Activated CD8-positive, alpha-beta memory T cell treated with anti-CD3 and anti-CD28 coated beads, Interleukin-2, amount 50 U/mL, for 1 hour (primary cell): ENCODE measurements at regions not wholly inside any gene's neighbourhood (a gene's known extent, or its start where the extent isn't known, plus 50 kb on each side); places are given as distances from the start of the nearest gene placed in this dataset.

Source experiments
- DNase-seq: peaks from one replicate; pipeline ENCODE4 v3.0.0-alpha.2; 2020; ENCODE audit errors: extremely low read depth

DNA sequence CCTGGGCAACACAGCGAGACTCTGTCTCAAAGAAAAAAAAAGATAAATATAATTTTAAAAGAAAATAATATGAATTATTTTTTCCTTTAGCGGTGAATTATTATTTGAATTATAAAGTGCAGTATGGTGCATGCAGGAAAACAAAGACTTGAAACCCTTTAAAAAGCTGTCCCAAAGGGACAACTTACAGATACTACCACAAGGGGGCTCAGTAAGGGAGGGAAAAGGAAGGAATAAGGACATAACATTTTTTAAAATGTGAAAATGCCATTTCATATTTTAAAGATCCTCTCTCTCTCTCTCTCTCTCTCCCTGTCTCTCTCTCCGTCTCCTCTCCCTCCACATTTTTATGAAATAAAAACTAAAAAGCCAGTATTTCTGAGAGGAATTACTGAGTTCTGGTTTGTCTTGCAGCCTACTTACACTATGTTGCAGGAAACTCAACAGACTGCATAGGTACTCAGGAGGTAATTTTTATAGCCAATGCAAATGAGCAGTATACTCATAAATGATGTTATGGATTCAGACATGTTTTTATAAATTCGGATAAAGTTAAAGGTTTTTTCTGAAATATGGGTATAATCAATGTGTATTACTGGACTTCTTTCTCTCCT lies 455.0 kb upstream of the GJE1 start:
- DNase-seq = no peak

DNA sequence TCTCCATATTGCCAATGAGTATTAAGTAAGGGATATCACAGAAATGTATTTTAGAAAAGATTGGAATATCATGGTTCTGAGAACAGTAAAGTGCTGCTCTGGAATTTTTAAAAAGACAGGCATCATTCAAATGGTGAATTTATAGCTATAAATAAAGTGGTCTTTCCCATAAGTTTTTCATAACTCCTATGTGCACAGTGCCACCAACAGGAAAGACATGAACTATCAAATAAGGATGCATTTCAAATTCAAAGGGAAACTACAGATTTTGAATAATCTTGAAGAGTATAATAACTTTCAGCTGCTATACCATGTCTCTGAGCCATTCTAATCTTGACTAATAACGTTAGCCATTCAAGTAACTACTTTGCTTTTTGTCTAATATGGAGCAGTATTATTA lies 456.8 kb upstream of the GJE1 start:
- DNase-seq = no peak

DNA sequence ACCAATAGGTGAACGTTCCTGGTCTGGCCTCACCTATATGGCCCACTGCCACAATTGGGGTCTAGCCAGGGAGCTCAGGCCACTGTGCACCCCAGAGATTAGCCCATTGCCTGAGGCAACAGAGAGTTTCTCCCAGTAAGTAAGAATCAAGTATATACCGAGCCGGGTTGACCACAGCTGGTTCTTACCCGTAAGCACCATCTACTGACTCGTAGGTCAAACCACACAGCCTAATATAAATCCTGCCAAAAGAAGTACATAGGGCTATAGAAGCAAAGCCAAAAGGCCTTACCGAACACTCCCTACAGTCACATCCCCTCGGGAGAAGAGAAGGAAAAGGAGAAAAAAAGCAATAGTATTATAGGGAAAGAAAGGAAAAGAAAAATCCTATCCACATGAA lies 463.6 kb upstream of the GJE1 start:
- no peak for DNase-seq

DNA sequence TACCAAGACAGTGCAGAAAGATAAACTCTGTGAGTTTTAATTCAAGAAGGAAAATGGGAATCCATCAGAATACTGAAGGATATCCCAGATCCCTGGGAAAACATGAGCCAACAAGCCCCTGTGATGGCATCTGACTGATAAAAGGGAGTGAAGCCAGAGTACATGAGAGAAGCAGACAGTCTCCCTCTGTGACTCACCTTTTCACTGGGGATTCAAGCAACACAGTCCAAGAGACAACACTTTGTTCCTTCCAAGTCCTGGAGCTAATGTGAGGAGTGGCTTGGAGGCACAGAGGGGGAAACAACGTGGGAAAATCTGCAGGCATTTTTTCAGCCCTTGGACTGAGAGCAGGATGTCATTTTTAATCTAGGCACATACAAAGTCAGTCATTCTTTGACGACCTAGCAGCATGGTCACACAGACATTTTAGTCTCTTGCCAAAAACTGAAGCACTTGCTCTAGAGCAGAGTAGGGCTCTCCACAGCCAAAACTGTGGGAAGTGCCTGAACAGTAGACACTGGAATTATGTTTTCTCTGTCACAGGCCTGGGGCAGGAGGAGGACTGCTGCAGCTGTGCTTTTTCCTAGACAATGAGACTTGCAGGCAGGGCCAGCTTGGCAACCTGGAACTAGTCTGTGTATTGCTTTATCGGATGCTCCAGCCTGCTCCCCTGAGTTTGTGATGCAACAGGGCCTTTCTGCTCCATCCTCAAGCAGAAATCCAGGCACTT lies 465.0 kb upstream of the GJE1 start:
- DNase-seq = no peak

DNA sequence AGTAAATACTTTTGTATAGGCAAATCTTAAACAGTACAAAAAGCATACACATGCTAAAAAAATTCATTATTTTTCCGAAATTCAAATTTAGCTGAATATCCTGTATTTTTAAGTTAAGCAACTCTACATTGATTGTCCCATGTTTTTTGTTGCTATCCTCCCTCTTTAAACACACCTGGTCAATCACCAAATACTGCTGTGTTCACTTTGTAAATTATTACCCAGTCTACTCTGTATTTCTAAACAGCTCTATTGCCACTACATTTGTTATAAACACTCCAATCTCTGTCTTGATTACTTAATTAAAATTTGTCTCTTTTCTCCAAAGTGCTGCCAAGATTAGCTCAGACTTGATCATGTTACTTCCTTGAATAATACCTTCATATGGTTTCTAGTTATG lies 466.5 kb upstream of the GJE1 start:
- no peak for DNase-seq

DNA sequence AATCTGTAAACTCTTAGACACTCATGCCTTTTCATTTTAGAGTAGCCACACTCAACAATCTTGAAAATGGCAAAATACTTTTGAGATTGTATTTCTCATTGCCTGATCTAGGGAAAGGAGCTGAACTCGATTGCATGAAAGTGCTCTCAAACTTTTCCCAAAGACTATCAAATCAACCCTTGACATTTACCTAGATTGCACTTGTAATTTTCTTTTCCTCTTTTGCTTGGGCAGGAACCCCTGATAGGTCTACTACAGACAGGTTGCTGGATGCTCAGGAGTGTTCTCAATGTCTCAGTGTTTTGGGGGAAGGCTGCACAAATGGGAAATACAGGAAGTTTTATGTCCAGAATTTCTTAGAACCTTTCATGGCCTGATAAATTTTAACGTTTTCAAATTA lies 468.0 kb upstream of the GJE1 start:
- DNase-seq = no peak

DNA sequence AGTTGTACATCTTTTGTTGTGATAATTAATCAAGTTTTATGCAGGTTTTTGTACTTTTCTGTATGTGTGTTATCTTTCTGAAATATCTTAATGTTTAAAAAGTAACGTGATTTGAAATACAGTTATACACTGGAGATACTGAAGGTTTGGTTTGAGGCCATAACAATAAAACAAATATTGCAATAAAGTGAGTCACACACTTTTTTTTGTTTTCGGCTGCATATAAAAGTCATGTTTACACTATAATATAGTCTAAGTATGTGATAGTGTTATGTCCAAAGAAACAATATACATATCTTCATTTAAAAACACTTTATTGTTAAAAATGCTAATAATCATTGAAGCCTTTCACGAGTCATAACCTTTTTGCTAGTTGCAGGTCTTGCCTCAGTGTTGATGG lies 473.1 kb upstream of the GJE1 start:
- DNase-seq = no peak

DNA sequence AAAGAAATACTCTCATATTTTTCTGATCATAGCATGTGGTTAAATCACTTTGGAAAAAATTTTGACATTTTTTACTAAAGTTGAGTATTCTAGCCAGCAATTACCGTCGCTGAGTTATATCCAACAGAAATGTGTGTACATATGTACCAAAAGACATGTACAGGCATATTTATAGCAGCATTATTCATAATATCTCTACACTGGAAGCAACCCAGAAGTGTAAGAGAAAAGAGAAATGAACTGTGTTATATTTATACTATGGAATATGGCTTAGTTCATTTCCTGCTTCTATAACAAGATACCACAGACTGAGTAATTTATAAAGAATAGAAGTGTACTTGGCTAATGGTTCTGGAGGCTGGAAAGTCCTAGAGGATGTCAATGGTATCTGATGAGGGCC lies 474.0 kb upstream of the GJE1 start:
- no peak for DNase-seq

DNA sequence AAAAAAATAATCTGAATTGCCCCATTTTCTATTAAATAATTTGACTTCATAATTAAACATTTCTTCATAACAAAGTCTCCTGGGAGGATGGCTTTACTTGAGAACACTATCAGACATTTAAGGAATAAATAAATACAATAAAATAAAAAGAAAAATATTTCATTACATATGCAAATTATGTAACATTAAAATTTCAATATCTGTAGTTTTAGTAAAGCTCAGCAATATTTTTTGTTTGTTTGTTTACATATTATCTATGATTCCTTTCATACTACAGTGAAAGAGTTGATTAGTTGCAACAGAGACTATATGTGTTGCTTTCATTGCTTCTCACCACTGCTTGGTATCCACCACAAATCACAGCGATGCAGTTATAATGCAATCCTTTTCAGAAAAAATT lies 474.9 kb upstream of the GJE1 start:
- no peak for DNase-seq

DNA sequence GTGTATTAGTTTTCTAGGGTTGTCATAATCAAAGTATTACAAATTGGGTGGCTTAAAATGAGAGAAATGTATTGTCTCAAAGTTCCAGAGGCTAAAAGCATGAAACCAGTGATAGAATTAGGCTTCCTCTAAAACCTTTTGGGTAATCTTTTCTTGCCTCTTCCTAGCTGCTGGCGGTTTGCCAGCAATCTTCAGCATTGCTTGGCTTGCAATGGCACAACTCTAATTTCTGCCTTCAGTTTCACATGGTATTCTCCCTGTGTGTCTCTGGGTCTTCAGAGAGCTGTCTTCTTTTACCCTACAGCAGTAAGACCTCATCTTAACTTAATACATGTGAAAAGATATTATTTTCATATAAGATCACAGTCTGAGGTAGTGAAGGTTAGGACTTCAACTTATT lies 479.1 kb upstream of the GJE1 start:
- no peak for DNase-seq

DNA sequence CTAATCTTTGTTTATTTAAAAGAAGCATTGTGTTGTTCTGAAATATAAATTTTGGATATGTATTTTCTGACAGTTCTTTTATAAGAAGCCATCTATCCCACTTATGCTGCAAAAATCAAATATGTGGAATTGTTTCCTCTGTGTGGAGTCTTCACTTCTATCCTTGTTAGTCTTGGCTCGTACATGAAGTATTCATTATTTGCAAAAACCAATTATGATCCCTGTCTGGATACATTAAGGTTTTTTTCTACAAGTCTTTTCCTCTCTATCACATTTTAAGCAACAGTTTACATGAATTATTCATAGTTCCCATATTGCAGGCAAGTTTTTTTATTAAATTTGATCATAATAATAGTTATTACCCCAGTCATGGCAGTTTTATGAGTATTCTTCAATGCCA lies 490.8 kb upstream of the GJE1 start:
- no peak for DNase-seq

DNA sequence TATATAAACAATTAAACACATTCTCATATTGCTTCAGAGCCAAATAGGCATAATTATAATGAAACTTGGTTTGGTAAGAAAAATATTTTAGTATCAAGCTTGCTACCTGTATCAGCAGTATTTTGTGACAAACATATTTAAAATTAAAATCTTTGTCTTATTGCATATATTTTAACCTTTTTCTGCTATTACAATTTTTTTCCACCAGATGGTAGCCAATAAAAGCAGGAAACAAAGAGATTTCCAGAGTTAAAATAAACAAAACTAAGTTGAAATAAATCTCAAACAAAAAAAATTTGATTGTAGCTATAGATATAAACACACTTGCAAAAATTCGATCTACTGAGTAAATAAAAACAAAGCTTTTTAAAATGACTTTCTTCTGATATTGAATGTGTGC lies 491.3 kb upstream of the GJE1 start:
- no peak for DNase-seq

DNA sequence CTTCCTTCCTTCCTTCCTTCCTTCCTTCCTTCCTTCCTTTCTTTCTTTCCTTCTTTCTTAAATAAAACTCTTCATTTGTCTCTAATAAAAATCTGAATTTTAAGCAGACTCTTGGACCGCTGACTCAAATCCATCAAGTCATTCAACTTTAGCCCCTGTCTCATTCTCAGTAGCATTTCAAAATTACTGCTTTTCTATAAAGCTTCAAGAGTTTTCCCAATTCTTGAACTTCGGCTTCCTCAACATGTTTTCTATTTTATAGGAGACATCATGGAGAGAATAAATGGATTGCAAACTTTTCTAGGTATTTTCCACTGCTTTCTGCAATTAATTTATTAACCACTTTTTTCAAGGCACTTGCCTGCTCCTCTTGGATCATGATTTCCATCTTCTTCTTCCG lies 497.1 kb upstream of the GJE1 start:
- DNase-seq = no peak

DNA sequence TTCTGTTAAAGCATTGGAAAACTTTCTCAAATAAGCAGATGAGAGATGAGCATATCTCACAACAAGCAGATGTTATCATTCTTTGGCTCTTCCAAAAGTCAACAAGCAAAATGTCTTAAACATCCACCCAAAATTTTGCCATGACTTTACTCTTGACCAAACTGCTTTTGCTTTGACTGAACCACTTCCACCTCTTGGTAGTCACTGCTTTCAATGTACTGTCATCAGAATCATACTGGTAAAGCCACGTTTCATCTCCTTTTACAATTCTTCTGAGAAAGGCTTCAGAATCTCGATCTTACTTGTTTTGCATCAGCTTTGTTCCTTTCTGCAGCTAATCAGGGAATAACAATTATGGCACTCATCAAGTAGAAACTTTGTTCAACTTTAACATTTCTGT lies 498.5 kb upstream of the GJE1 start:
- no peak for DNase-seq

DNA sequence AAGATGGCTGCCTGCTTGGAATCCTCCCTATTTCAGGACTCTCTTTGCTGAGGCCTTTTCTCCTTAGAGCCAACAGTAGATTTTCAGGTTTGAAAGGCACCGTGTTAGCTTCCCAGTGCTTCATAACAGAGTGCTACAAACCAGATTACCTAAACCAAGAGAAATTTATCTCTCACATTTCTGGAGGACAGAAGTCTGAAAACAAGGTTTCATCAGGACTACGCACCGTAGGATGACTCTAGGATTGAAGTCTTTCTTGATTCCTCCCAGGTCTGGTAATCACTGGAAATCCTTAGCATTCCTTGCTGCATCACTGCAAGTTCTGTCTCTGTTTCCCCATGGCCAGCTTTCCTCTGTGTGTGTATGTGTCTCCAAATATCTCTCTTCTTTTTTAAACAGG lies 508.4 kb upstream of the GJE1 start:
- DNase-seq = no peak

DNA sequence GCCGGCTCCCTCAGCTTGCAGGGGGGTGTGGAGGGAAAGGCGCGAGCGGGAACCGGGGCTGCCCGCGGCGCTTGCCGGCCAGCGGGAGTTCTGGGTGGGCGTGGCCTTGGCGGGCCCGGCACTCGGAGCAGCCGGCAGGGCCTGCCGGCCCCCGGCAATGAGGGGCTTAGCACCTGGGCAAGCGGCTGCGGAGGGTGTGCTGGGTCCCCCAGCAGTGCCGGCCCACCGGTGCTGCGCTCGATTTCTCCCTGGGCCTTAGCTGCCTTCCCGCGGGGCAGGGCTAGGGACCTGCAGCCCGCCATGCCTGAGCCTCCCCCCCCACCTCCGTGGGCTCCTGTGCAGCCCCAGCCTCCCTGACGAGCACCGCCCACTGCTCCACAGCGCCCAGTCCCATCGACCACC lies 514.5 kb upstream of the GJE1 start:
- DNase-seq = no peak

DNA sequence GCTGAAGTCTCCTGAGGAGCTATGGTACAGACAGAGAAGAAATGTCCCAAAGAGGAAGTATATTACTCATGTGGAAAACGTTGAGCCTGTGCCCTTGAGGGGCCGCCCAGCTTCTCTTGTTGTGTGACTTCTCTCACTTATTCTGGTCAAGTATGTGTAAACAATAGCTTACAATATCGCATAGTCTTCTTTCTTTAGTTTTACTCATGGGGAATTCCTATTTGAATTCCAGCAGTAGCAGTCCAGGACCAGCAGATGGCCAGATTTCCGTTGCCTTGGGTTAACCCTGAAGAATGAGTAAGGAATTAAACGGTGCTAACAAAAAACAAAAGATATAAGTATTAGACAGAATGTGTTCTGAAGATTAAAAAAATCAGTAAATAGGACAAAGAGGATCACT lies 522.0 kb upstream of the GJE1 start:
- DNase-seq = no peak

DNA sequence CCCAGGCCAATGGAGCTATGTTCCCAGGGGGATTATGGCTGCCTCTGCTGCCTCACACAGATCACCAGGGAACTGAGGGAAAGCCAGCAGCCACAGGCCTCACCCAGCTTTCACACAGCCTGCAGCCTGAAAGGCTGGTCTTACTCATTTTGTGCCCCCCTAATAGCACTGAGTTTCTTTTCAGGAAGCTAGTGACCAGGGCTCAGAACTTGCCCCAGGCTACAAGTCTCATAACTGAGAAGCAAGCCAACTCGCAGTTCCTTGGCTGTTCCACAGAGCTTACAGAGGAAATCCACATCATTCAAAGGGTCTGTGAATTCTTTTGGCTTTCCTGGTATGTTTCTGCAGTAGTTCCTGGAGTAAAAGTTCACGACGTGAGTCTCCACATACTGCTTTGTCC lies 524.8 kb upstream of the GJE1 start:
- DNase-seq = no peak

DNA sequence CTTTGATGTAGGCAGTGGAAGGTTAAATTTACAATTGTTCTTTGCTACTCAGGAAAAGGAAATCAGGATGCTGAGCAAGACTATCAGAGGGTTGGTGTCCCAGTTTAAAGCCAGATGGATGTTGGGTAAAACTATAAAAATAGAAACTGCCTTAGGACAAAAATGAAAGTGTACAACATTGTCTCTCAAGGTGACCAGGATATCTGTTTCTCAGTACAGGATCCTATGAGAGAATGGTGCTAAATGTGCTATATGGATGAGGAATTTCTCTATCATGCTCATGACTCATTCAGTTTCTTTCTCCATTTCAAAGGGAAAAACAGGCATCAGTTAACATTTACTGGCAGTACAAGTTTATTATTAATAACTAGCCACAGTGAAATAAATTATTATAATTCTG lies 534.2 kb upstream of the GJE1 start:
- no peak for DNase-seq

DNA sequence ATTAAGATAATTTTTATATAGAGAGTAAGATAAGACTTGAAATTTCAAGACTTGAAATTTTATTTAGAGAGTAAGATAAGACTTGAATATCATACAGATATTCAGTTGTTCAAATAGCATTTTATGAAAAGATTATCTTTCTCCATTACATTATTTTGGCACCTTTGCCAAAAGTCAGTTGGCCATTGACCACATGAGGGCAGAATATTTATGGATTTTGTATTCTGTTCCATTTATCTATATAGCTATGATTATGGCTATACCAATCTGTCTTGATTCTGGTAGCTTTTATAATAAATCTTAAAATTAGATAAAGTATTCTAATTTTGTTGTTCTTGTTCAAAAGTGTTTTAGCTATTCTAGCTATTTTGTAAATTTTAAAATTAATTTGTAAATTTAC lies 537.9 kb upstream of the GJE1 start:
- DNase-seq = no peak

DNA sequence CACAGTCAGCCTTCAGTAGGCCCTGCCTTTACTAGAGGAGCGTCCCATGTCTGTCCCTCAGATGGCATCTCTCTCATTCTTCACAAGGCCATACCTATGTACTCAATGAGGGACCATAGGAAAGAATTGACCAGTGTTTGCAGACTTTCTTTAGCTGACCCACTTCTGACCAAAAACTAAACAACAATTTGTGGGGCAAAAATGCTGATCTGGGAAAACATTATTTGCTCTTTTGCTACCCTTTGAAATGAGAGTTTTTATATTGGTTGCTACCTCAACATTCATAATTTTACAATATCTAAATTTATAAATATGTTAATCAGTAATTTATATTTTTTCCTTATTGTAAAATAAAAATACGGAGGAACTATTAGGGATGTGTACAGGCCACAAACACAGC lies 539.4 kb upstream of the GJE1 start:
- no peak for DNase-seq

DNA sequence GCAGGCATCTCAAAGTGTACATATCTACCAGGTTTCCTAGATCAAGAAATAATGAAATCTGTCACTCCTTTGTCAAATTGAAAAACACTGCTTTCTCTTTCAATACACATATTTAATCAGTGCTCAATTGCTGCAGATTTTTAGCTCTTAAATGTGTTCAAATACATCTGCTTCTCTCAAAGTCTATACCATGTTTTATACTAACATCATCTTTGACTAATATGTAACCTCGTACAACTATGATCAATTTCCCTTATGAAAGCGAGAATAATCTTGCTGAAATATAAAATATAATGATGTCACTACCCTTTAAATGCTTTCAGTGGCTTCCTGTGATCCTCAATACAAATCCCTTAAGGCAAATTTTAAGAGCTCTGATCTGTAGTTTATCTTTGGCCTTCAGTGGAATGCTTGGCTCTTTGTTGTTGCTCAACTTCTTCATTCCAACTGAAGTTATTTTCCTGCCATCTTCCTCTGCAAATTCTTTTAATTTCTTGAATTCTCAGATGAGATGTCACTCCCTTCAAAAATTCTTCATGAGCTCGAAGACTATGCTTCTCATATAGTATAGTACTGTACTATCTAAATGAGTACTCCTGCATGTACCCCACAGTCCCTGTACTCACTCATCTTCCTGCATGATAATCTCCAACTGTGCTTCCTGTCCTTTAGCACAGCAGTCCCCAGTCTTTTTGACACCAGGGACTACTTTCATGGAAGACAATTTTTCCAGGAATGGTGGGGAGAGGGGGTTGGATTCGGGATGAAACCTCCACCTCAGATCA lies 545.1 kb upstream of the GJE1 start:
- DNase-seq = no peak

DNA sequence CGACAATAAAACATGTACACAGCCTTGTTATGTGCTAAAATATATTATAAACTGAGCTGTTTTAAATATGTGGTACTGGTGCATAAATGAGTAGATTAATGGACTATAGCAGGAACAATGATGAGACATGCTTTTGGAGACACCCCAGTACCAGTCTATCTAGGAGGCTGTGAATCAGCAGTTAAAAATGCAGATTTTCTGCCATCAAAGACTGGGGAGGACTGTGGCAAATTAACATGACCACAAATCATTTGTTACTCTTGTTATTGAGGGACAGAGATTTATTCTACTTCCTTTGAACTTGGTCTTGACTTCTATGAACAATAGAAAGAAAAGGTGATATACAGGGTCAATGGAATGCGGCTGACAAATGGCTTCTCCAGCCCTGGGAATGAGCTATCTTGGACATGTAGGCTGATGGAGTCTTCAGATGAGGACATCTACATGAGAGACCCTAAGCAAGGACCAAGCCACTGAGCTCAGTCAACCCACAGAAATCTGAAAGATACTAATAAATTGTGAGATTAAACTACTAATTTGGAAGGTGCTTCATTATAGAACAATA lies 551.7 kb upstream of the GJE1 start:
- no peak for DNase-seq
